ENCODE measurements at regions not wholly inside any gene's neighbourhood (a gene's known extent, or its start where the extent isn't known, plus 50 kb on each side); places are given as distances from the start of the nearest gene placed in this dataset.

DNA sequence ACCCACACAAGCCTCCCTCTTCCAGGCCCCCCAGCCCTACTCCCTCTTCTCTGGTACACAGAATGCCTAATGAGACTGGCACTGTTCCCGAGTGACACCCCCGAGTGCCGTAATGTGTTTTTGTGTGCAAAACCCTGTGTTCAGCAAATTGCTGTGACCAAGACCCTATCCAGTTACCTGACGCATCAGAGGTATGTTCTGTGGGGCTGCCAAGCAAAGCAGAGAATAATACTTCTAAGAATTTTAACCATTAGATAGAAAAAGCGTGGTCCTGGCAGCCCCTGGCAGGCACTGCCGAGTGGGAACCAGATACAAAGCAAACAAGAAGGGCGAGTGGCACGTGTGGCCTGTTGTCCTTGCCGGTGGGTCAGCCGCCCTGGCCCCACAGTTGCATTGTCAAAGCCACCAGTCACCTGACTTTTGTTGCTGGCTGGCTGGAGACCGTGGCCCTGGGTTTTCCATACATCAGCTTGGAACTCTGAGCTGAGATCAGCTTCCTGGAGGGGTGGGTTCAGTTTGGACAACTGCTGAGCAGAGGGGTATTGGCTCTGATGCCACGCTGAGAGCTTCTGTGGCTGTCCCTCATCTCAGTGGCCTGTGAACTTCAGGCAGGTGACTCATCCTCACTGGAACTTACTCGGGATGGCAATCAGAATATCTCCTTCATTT lies 69.1 kb upstream of the BRD7 start:
- TF ChIP-seq POLR2A (IDR thresholded peaks at IDR 0.05), result no peak
- TF ChIP-seq POLR2AphosphoS5 (IDR thresholded peaks at IDR 0.05), result no peak
- TF ChIP-seq, protein P1, sequence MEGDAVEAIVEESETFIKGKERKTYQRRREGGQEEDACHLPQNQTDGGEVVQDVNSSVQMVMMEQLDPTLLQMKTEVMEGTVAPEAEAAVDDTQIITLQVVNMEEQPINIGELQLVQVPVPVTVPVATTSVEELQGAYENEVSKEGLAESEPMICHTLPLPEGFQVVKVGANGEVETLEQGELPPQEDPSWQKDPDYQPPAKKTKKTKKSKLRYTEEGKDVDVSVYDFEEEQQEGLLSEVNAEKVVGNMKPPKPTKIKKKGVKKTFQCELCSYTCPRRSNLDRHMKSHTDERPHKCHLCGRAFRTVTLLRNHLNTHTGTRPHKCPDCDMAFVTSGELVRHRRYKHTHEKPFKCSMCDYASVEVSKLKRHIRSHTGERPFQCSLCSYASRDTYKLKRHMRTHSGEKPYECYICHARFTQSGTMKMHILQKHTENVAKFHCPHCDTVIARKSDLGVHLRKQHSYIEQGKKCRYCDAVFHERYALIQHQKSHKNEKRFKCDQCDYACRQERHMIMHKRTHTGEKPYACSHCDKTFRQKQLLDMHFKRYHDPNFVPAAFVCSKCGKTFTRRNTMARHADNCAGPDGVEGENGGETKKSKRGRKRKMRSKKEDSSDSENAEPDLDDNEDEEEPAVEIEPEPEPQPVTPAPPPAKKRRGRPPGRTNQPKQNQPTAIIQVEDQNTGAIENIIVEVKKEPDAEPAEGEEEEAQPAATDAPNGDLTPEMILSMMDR (IDR thresholded peaks at IDR 0.05), result no peak
